Dedifferentiated amniotic fluid mesenchymal stem cell (primary cell): ENCODE measurements at regions not wholly inside any gene's neighbourhood (a gene's known extent, or its start where the extent isn't known, plus 50 kb on each side); places are given as distances from the start of the nearest gene placed in this dataset.

Experiments used
- DNase-seq: peaks from one replicate; pipeline ENCODE4 v3.0.0-alpha.2; 2016; ENCODE audit errors: extremely low spot score

DNA sequence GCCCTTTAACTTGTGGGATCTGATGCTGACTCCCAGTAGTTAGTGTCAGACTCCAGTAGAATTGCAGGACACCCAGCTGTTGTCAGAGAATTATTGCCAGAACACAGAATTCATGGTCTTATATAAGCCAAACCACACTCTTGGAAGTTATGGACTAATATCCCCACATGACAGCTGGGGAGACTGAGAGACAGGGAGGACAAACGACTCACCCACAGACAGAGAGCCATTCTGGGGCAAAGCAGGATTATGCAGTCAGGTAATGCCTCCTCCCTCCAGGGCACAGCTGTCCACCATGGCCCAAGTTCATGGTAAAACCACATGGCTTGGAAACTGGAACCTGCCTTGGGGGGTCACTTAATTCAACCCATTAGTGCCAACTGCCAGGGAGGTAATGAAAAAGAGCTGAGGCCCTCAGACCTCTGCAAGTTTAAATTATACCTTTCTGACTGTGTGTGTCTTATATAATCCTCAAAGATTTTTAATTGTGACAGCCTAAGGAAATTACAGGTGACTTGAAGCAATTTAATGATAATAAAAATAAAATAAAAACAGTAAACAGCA is 299.5 kb downstream of the BUD13 start:
- no peak for DNase-seq

DNA sequence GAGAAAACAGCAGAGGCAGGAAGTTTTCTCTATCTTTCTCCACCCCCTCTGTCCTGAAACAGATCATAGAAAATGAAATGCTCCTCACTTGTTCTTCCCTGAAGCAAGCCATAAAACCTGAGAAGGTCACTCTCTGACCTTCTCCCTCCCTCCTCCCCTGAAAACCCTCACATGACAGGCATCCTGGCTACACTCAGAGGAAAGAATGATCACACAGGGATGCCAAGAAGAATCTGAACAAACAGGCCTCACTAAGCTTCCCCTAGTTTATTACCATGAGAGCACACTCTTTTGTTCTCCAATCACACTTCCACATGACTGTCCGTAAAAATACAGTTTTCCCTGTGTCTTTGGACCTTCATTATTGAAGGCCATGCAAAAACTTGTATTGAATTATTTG is 300.1 kb downstream of the BUD13 start:
- no peak for DNase-seq

DNA sequence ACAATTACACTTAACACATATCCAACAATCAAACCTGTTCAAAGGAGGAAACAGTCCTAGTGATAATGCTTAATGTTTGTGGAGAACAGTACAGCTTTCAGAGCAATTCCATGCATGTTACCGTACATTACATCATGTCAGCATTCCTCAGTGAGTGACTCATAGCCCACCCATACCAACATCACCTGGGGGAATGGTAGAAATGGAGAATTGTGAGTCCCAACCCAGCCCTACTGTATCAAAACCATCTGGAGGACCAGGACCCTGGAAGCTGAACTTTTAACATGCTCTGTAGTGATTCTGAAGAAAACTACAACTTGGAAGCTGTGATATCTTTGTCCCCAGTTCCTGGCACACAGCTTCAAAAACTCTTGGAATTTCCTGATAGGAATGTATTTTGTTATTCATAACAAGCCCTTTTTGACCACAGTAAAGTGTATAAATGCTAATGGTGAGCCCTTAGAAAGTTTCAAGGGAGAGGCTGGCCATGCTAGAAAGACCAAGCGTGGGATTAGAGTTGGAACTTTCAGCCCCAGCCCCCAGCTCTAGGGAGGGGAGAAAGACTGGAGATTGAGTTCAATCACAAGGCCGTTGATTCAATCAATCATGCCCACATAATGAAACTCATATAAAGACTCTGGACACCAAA is 301.1 kb downstream of the BUD13 start:
- no peak for DNase-seq

DNA sequence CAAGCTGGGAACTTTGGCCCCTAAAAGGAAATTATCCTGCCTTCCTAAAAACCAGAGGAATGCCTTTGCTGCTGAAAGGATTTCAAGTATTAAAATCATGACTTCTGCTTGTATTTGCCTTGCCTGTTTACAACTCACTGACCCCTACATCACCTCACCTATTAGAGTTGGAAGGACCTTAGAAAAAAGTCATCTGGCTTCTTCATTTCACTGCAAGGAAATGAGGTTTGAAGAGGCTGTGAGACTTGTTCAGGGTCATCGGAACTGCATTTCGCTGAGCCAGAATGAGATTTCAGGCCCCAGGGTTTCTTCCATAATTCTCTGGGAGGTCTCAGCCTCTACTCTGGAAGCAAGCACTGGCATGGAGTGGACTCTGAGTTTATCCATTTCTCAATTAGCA is 304.1 kb downstream of the BUD13 start:
- no peak for DNase-seq

DNA sequence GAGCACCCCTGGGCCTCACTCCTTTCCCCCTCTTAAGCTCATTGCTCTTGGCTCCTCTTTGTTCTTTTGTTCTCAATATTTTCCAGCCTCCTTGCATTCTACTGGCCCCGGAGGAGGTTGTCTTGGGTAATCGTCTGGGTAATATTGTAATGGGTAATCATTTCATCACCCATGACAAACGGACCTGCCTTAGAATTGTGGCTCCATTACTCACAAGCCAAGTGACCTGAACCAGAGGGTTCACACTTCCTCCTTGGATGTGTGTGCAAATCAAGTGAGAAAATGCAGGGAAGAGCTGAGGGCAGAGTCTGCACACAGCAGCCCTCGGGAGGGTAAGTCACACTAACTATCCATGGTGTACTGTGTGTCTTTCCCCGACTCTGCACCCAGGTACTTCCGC is 305.0 kb downstream of the BUD13 start:
- DNase-seq: no peak

DNA sequence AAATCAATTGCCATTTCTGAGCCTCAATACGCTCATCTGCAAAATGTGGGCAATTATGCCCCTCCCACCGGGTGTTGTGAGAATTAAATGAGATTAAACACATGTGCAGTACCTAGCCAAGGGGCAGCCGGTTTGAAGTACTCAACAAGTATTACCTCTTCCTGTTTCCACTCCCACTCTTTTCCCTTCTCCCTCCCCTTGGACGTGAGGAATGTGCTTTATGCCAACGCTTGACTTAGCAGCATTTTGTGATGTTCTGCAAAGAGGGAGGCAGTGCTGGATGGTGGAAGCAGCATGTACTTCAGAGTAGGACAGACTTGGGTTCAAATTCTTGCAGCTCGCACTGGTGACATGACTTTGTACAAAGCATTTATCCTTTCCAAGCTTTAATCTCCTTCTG is 306.0 kb downstream of the BUD13 start:
- no peak for DNase-seq

DNA sequence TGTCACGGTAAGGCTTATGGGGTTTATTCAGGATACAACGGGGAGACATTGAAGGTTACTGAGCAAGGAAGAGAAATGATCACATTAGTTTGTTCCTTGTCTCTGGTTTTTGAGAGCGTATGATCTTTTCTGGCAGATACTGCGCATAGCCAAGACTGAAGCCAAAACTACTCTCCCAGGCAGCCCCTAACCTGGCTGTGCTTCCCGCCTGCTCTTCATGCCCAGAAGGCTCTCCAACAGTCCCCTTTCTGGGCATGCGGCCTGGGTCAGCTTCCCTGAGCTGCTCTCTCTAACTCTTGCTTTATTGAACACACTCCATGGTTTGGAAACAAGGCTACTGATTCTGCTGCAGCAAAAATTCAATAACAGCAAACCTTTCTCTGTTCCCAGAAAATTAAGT is 306.6 kb downstream of the BUD13 start:
- DNase-seq: no peak

DNA sequence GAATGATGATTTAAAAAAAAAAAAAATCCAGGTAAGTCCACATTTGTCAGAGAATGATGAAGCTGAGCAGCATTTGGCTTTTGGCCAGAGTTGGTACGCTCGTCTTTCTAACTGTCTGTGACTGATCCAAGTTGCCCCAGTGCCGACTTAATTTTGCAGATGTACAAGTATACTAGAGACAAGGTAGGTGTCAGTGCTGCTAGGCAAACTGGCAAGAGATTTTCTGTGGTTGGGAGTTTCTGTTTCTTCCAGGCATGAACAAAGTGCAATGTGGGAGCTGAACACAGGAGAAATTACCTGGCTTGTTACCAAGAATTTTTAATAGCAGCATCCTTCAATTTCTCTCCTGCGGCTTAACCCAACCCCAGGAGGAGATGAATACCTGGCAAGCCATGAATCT is 307.7 kb downstream of the BUD13 start:
- no peak for DNase-seq

DNA sequence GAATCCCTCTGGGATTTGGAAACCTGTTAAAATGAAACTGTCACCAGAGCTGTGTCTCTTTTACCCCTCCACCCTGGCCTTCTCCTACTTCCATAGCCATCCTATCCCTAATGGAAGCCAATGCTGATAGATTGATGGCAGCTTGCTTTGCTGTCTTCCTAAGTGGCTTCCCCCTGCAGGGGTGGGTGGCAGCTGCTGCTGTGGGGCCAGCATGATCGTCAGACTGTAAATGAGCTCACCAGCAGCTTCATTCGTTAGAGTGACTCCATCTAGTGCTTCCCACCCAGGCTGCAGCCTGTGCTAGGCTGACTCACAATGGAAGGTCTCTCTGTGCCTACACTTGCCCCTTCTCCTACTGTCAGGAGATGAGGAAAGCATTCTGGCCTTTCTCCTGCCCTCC is 311.0 kb downstream of the BUD13 start:
- DNase-seq: no peak

DNA sequence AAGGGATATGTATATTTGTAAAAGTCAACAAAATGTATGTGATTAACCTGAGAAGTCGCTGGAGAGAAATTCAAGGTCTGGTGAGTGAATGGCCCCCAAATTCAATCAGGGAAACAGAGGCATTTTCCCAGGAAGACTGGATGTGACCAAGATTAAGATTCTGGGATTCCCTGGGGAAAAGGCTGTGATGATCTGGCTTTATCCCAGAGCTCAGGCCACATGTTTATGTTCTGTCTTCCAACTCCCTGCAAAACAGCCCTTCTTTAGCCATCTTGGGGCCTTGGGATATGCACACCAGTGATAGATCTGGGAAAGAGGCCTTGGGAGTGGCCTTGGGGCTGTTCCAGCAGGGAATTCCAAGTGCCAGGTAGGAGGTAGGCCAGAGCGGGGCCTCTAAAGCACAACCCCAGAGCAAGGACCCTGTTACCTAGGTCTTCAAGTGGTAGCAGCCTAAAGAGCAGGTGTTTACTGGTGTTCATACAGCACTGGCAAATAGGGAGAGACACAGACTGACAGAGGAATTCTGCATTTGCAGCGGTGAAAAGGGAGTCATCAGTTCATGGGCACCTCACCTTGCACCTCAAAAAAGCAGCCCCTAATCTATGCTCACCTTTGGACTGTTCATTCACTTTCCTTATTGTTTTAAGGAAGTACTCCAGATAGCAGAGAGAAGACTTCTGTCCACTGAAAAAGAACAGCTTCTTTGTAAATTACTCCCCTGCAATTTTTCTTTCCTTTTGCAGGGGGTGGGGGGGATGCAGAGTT is 312.4 kb downstream of the BUD13 start:
- no peak for DNase-seq

DNA sequence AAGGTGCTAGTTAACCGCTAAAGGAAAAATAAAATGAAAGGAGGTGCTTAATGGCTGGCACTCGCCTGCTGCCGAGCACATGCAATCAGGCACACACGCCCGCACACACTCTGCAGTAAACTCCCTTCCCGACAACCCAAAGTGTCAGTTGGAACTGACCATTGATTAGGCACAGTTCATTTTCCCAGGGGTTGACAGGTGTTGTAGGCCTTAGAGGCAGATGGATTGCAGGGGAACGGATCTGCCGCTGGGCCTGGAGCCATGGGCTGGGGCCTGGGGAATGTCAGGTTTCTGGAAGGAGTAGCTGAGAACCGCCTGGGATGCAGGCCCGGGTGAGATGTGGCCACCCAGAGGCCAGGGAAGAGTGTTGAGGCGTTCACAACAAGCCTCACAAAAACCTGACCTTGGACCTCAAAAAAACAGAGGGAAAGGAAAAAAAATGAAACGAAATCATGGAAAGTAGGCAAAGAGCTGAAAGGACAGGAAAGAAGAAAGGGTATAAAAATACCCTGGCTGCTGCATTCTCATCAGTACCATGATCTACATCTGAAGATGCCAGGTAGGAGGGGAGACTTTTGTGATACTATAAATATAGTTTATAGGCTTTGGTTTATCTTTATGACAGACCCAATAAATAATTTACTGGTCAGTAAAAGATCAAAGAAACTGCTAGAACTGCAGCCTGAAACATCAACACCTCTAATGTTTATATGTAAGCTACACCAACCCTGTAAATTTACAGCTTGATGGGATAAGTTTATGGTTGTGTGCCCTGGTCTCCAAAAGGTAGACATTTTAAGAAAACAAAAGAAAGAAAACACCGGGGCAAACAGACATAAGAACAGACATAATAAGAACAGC is 313.4 kb downstream of the BUD13 start:
- DNase-seq: no peak

DNA sequence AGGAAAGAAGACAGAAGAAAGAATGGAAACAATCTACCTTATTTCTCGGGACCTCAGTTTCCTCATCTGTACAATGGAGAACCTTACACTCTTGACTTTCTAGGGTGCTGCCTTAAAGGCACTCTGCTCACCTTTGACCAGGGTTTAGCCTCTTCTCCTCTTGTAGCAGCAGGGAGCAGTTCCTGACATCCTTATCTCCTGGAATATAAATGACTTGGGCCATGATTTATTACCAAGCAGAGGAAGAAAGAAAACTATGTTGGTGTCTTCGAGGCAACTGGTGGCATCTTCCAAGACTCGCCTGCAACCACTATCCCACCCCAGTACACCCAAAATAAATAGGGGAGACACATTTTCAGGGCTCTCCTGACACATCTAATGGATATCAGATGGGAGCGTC is 314.2 kb downstream of the BUD13 start:
- no peak for DNase-seq

DNA sequence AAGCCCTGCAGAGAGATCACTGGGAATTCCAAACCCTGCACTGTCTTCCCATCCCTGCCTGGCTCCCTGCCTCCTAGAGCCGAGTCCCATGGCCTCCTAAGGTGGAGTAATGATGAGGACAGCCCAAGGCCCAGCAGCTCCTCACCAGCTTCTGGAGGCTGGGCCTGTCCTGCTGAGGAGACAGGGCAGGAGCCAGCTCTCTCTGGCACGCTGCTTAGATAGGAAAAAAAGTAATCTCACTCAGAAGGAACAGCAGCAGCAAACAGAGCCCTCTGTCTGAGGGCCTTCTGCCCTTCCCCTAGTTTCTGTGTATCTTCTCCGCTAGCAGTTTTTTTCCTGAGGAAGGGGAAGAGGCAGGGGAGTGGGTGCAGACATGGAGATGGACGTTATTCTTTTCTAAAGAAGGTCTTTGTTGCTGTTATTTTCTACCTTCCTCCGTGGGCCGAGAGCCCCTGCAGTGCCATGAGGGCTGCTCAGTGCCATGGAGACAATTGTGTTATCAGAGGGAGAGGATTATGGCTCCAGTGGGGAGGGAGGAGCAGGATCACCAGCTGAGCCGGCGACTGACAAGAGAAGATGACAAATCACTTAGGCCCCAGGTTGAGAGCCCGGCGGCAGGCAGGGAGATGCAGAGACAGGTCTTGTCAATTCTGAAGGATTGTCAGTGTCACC is 315.3 kb downstream of the BUD13 start:
- DNase-seq: no peak

DNA sequence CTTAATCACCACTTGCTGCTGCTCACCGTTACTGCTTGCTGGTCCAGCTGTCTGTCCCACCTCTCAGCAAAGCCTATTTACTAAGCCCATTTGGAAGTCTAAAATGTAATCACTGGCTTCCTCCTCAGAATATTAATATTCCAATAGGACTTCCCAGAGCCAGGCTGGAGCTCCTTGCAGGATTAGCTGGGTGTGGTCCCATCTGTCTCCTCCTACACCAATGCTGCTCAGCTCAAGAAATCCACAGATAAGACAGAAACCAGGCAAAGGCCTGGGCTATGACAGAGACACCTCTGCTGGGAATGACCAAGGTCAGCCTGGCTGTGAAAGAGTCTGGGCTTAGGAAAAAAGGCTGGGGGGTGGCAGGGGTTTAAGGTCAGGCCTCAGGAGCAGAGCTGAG is 317.8 kb downstream of the BUD13 start:
- DNase-seq: no peak

DNA sequence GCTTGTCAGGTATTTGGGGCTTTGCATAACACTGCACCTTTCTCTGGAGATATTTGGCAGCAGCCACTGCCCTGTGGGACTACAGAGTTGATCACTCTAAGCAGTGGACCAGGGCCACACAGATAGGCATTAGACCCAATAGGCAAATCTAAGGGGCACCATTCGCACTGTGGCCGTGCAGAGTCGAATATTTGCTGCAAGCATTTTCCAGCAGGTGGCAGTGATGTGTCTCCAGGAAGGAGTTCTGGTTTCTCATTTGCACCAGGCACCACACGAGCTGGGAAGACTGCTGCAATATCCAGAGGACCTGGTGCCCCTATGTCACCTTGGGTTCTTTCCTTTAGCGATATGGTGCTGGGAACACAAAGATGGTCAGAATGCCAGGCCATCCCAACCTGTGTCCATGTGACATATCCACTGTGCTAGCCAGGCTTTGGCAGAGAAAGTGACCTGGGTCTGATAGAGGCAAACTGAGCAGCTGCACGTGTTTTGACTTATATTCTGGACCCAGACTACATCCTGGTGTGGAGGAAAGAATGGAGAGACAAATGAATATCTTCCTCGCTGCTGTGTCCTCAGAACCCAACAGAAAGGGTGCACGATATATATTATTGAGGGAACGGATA is 318.7 kb downstream of the BUD13 start:
- no peak for DNase-seq

DNA sequence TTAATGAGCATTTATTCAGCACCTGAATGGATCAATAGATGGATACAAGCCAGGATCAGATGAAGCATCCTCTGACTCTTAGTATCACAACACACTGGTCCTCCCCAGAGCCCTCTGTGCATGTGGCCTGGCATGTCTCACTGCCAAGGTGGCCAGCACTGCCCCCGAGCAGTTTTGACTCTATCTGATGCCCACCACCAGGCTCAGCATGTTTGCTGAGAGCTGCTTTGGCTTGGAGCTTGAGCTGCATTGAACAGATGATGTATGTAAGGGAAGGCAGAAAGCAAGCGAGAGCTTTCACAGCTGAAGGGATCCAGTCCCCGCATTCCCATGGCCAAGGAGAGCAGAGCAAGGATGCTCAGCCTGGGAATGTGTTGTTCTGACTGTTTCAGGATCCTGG is 320.3 kb downstream of the BUD13 start:
- DNase-seq: no peak

DNA sequence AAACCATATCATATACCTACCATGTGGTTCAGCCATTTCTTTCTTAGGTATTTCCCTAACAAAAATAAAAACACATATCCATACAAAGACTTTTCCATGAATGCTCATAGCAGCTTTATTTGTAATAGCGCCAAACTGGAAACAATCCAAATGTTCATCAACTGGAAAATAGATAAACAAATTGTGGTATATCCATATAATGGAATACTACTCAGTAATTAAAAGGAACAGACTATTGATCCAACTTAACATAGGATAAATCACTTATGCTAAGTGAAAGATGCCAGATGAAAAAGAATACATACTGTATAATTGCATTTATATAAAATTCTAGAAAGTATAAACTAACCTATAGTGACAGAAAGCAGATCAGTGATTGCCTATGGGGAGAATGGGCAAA is 323.3 kb downstream of the BUD13 start:
- DNase-seq: no peak

DNA sequence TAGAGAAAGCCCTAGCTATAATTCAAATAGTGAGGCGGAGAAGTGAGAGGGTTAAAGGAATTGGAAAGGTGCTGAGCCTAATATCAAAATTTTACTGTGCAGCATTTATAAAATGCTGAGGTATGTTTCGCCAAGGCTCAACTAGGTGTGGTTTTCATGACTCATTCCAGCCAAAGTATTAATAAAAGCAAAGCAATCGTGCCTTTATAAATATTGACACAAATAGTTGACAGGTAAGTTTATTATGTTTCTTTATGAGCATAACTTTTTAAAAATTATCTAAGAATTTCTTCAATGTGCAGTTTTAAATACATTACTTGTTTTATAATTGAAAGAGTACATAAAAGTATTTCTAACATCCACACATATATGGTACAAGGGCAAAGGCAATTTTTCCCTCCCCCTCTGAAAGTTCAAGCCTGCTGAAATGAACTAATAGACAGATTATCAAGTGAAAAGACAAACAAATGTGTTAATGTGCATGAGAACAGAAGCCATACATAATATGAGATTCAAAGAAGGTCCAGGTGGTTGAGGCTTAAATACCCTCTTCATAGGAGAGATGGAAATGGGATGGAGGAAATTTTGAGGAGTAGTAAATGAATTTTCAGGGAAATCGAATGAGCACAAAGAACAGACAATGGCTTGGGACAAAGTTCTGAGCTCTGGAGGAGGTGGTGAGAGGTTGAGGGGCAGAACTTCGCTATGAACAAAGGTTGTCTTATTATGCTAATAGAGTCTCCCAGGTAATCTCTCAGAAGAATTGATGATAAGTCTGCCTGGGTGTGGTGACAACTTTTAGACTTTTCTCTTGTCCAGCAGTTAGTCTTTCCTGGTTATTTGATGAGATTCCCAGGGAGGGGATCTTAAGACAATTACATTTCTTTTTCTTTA is 326.5 kb downstream of the BUD13 start:
- no peak for DNase-seq

DNA sequence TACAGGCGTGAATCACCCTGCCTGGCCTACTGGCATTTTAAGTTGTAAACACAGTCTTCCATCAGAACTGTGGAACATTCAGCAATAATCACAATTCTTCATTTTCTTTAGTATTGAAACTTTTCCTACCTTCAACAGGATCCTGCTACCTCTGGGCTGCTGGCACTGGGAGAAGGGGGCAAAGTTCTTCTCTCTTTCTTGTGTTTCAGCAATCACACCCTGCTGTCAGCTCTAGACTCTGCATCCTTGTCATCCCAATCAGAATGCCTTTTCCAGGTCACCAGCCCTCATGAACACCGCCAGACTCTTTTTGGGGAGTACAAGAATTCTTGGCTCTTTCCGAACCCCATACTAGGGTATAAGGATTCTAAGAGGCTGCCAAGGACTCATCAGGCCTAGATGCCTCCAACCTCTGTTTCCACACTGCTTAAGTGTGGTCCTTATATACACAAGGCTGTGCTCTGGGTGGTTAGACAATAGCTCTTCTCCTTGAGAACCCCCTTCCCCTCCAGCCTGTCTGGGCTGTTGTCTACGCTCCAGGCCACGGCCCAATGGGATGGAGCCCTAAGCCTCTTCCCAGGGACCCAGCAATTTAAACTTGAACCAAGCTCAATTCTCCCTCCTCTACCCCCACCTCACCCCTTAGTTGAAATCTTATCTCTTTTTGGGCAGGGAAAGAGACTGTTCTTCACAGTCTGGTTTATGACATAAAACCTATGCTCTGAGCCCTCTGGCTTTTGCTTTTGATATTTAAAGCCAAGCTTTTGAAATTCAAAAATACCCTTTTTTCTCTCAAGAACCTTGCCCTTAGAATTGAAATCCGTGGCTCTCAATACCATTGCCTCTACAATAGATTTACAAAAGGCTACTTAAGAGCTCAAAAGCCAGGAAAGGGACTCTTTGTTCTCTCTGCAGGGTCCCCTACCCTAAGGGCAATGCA is 327.4 kb downstream of the BUD13 start:
- DNase-seq: no peak
